ENCODE measurements at regions not wholly inside any gene's neighbourhood (a gene's known extent, or its start where the extent isn't known, plus 50 kb on each side); places are given as distances from the start of the nearest gene placed in this dataset.

GRCh38 chr1:69413129-69413528, 154.6 kb upstream of the LRRC7 start:
- no peak for TF ChIP-seq POLR2A (IDR thresholded peaks at IDR 0.05)
- TF ChIP-seq CTCF (IDR thresholded peaks at IDR 0.05) = no peak
- TF ChIP-seq EP300 (IDR thresholded peaks at IDR 0.05) = no peak
- no peak overlapping the region for H3K4me3 ChIP-seq
- no peaks in the 10 kb centered on the region for H3K27me3 ChIP-seq
- H3K36me3 ChIP-seq = no peaks in the 10 kb centered on the region
- peaks cover 0 to 5% (median 0%) of the 10 kb centered on the region in 4 donors for H3K9me3 ChIP-seq
- H3K27ac ChIP-seq = no peak overlapping the region
- H3K4me1 ChIP-seq = no peaks in the 10 kb centered on the region
- 62 to 77% methylated on average over 3 of the region's 3 CpGs for WGBS, 2 donors
- no peak for DNase-seq (ENCODE audit: low spot score in 2 of 2)

GRCh38 chr1:69414574-69414973, 153.1 kb upstream of the LRRC7 start:
- TF ChIP-seq POLR2A (IDR thresholded peaks at IDR 0.05) = no peak
- no peak for TF ChIP-seq CTCF (IDR thresholded peaks at IDR 0.05)
- no peak for TF ChIP-seq EP300 (IDR thresholded peaks at IDR 0.05)
- no peak for DNase-seq (ENCODE audit: low spot score in 2 of 2)
- Histone ChIP-seq H3K4me1 (no peaks in the 10 kb centered on the region), H3K9me3 (peaks cover 0 to 5% (median 0%) of the 10 kb centered on the region in 4 donors), H3K27ac (no peak overlapping the region), H3K27me3 (no peaks in the 10 kb centered on the region), H3K36me3 (no peaks in the 10 kb centered on the region), H3K4me3 (no peak overlapping the region)
- WGBS, 2 donors = 83 to 86% methylated on average over 1 of the region's 1 CpG

GRCh38 chr1:69421286-69421685, 146.4 kb upstream of the LRRC7 start:
- no peak overlapping the region for H3K27ac ChIP-seq
- 28 to 29% methylated on average over 2 of the region's 2 CpGs for WGBS, 2 donors
- H3K4me3 ChIP-seq = no peak overlapping the region
- no peaks in the 10 kb centered on the region for H3K9me3 ChIP-seq
- DNase-seq (ENCODE audit: low spot score in 2 of 2) = no peak
- H3K27me3 ChIP-seq = no peaks in the 10 kb centered on the region
- no peaks in the 10 kb centered on the region for H3K4me1 ChIP-seq
- TF ChIP-seq POLR2A (IDR thresholded peaks at IDR 0.05) (no peak), CTCF (IDR thresholded peaks at IDR 0.05) (no peak), EP300 (IDR thresholded peaks at IDR 0.05) (no peak)
- no peaks in the 10 kb centered on the region for H3K36me3 ChIP-seq

GRCh38 chr1:69425871-69426270, 141.9 kb upstream of the LRRC7 start:
- TF ChIP-seq EP300 (IDR thresholded peaks at IDR 0.05) (no peak), POLR2A (IDR thresholded peaks at IDR 0.05) (no peak), CTCF (IDR thresholded peaks at IDR 0.05) (no peak)
- no peaks in the 10 kb centered on the region for H3K27me3 ChIP-seq
- no peak overlapping the region for H3K27ac ChIP-seq

GRCh38 chr1:69426401-69426800, 141.3 kb upstream of the LRRC7 start:
- H3K36me3 ChIP-seq = no peaks in the 10 kb centered on the region
- H3K4me3 ChIP-seq = no peak overlapping the region
- no peak for TF ChIP-seq POLR2A (IDR thresholded peaks at IDR 0.05)
- no peak for TF ChIP-seq CTCF (IDR thresholded peaks at IDR 0.05)
- no peak for TF ChIP-seq EP300 (IDR thresholded peaks at IDR 0.05)
- H3K4me1 ChIP-seq = no peaks in the 10 kb centered on the region
- WGBS, 2 donors = 64 to 71% methylated on average over 2 of the region's 2 CpGs
- H3K27ac ChIP-seq = no peak overlapping the region
- no peaks in the 10 kb centered on the region for H3K27me3 ChIP-seq
- DNase-seq (ENCODE audit: low spot score in 2 of 2) = no peak
- H3K9me3 ChIP-seq = no peaks in the 10 kb centered on the region

More at GRCh38 chr1:69425871-69426270, 141.9 kb upstream of the LRRC7 start:
- Histone ChIP-seq H3K4me1 (no peaks in the 10 kb centered on the region), H3K36me3 (no peaks in the 10 kb centered on the region), H3K4me3 (no peak overlapping the region), H3K9me3 (no peaks in the 10 kb centered on the region)
- no peak for DNase-seq (ENCODE audit: low spot score in 2 of 2)
